ENCODE measurements at regions not wholly inside any gene's neighbourhood (a gene's known extent, or its start where the extent isn't known, plus 50 kb on each side); places are given as distances from the start of the nearest gene placed in this dataset.

GRCh38 chr5:163089926-163090325 lies 347.5 kb upstream of the CCNG1 start:
- no peaks in the 10 kb centered on the region for H3K4me1 ChIP-seq (ENCODE audit: control insufficient read depth in 2 of 3, insufficient read depth in 2 of 3, low read depth in 1 of 3, low read length in 3 of 3)
- intact Hi-C loops (cut with DNase I): no loop called here
- H3K4me3 ChIP-seq (ENCODE audit: low read length in 3 of 3): no peak overlapping the region
- DNase-seq (no peak), FAIRE-seq (no peak)
- H3K27ac ChIP-seq (ENCODE audit: low read depth in 2 of 2, low read length in 2 of 2): no peak overlapping the region
- no peak overlapping the region for H3K9ac ChIP-seq (ENCODE audit: low read length in 3 of 3)
- H3K36me3 ChIP-seq (ENCODE audit: control insufficient read depth in 2 of 3, insufficient read depth in 3 of 3, low read length in 3 of 3): no peaks in the 10 kb centered on the region
- TF ChIP-seq, protein P1, sequence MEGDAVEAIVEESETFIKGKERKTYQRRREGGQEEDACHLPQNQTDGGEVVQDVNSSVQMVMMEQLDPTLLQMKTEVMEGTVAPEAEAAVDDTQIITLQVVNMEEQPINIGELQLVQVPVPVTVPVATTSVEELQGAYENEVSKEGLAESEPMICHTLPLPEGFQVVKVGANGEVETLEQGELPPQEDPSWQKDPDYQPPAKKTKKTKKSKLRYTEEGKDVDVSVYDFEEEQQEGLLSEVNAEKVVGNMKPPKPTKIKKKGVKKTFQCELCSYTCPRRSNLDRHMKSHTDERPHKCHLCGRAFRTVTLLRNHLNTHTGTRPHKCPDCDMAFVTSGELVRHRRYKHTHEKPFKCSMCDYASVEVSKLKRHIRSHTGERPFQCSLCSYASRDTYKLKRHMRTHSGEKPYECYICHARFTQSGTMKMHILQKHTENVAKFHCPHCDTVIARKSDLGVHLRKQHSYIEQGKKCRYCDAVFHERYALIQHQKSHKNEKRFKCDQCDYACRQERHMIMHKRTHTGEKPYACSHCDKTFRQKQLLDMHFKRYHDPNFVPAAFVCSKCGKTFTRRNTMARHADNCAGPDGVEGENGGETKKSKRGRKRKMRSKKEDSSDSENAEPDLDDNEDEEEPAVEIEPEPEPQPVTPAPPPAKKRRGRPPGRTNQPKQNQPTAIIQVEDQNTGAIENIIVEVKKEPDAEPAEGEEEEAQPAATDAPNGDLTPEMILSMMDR (IDR thresholded peaks at IDR 0.05; ENCODE audit: borderline replicate concordance, extremely low read depth, insufficient read depth): no peak
- no peaks in the 10 kb centered on the region for H3K27me3 ChIP-seq (ENCODE audit: control insufficient read depth, insufficient read depth, low read length)
- no peaks in the 10 kb centered on the region for H3K9me3 ChIP-seq (ENCODE audit: control insufficient read depth in 2 of 3, insufficient read depth in 1 of 3, low read length in 3 of 3)

DNA sequence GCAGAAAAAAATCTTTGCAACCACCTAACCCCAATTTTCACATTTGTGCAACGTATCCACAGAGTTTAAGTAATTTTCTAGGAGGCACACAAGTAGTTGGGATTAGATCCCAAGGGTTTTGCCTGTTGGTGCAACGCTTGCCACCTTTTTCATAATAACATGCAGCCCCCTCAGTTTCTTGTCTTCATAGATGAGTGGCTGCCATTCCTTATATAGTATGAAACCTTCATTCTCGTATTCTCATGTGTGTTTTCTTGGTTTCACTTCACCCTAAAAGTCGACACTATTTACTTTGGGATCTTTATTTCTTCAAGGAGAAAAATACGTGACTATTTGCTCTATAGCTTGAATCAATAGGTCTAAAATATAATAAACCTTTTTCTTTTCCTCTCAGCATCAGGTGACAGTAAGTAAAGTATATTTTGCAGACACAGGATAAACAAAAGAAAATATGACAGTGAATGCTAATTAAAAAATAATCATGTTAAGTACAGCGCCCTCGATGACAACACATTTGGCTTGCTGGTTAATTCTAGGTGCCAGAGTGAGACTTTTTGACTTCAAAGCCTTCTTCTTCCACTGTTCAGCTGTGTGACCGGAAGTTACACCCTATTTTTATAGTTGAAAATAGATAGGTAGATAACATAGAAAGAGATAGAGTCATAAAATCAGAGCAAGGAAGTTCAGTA lies 342.8 kb upstream of the CCNG1 start:
- no peak overlapping the region for H3K27ac ChIP-seq (ENCODE audit: low read depth in 2 of 2, low read length in 2 of 2)
- no peaks in the 10 kb centered on the region for H3K36me3 ChIP-seq (ENCODE audit: control insufficient read depth in 2 of 3, insufficient read depth in 3 of 3, low read length in 3 of 3)
- TF ChIP-seq, protein P1 (IDR thresholded peaks at IDR 0.05; ENCODE audit: borderline replicate concordance, extremely low read depth, insufficient read depth): no peak
- no peaks in the 10 kb centered on the region for H3K4me1 ChIP-seq (ENCODE audit: control insufficient read depth in 2 of 3, insufficient read depth in 2 of 3, low read depth in 1 of 3, low read length in 3 of 3)
- H3K9ac ChIP-seq (ENCODE audit: low read length in 3 of 3): no peak overlapping the region
- intact Hi-C loops (cut with DNase I): no loop called here
- no peaks in the 10 kb centered on the region for H3K9me3 ChIP-seq (ENCODE audit: control insufficient read depth in 2 of 3, insufficient read depth in 1 of 3, low read length in 3 of 3)
- no peak for DNase-seq
- no peaks in the 10 kb centered on the region for H3K27me3 ChIP-seq (ENCODE audit: control insufficient read depth, insufficient read depth, low read length)
- H3K4me3 ChIP-seq (ENCODE audit: low read length in 3 of 3): no peak overlapping the region
- no peak for FAIRE-seq

DNA sequence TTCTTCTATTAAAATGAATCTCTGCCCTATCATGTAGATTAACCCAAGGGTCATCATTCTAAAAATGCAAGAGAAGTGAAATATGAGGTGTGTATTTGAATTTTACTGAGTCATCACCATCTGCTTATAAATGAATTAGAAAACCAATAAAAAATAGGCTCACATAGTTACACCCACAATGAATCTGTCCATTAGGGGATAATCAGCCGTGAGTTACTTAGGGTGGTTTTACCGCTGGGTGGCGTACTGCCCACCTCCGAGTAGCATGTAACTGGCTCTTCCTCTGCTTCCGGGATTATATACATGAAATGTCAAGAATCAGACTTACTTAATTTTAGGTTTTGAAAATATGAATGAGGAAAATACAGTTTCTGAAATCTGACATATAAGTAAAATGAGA lies 332.9 kb upstream of the CCNG1 start:
- no peak for FAIRE-seq
- no peaks in the 10 kb centered on the region for H3K27me3 ChIP-seq (ENCODE audit: control insufficient read depth, insufficient read depth, low read length)

More for the DNA sequence above, 332.9 kb upstream of the CCNG1 start:
- H3K36me3 ChIP-seq (ENCODE audit: control insufficient read depth in 2 of 3, insufficient read depth in 3 of 3, low read length in 3 of 3): no peaks in the 10 kb centered on the region
- DNase-seq: no peak
- no peak overlapping the region for H3K27ac ChIP-seq (ENCODE audit: low read depth in 2 of 2, low read length in 2 of 2)
- H3K4me3 ChIP-seq (ENCODE audit: low read length in 3 of 3): no peak overlapping the region
- no peaks in the 10 kb centered on the region for H3K9me3 ChIP-seq (ENCODE audit: control insufficient read depth in 2 of 3, insufficient read depth in 1 of 3, low read length in 3 of 3)
- no peaks in the 10 kb centered on the region for H3K4me1 ChIP-seq (ENCODE audit: control insufficient read depth in 2 of 3, insufficient read depth in 2 of 3, low read depth in 1 of 3, low read length in 3 of 3)
- intact Hi-C loops (cut with DNase I): no loop called here
- H3K9ac ChIP-seq (ENCODE audit: low read length in 3 of 3): no peak overlapping the region
- TF ChIP-seq, protein P1 (IDR thresholded peaks at IDR 0.05; ENCODE audit: borderline replicate concordance, extremely low read depth, insufficient read depth): no peak

Data from kidney (tissue), 13 donors.